ENCODE measurements at regions not wholly inside any gene's neighbourhood (a gene's known extent, or its start where the extent isn't known, plus 50 kb on each side); places are given as distances from the start of the nearest gene placed in this dataset.

GRCh38 chr12:124405151-124405550, 110.3 kb downstream of the RFLNA start:
- no peak for DNase-seq (ENCODE audit: low read depth)
- H3K4me3 ChIP-seq (ENCODE audit: low read depth, low read length), result no peak overlapping the region
- TF ChIP-seq CTCF (IDR thresholded peaks at IDR 0.05; ENCODE audit: control insufficient read depth, extremely low read depth, insufficient read depth), result no peak

- no peak for DNase-seq (ENCODE audit: low read depth)
- no peak overlapping the region for H3K4me3 ChIP-seq (ENCODE audit: low read depth, low read length)
- no peak for TF ChIP-seq CTCF (IDR thresholded peaks at IDR 0.05; ENCODE audit: control insufficient read depth, extremely low read depth, insufficient read depth)
These were observed 109.4 kb downstream of the RFLNA start for GRCh38 chr12:124404162-124404784.

GRCh38 chr12:124403273-124403672, 108.4 kb downstream of the RFLNA start:
- no peak overlapping the region for H3K4me3 ChIP-seq (ENCODE audit: low read depth, low read length)
- TF ChIP-seq CTCF (IDR thresholded peaks at IDR 0.05; ENCODE audit: control insufficient read depth, extremely low read depth, insufficient read depth), result no peak
- DNase-seq (ENCODE audit: low read depth), result no peak

DNA sequence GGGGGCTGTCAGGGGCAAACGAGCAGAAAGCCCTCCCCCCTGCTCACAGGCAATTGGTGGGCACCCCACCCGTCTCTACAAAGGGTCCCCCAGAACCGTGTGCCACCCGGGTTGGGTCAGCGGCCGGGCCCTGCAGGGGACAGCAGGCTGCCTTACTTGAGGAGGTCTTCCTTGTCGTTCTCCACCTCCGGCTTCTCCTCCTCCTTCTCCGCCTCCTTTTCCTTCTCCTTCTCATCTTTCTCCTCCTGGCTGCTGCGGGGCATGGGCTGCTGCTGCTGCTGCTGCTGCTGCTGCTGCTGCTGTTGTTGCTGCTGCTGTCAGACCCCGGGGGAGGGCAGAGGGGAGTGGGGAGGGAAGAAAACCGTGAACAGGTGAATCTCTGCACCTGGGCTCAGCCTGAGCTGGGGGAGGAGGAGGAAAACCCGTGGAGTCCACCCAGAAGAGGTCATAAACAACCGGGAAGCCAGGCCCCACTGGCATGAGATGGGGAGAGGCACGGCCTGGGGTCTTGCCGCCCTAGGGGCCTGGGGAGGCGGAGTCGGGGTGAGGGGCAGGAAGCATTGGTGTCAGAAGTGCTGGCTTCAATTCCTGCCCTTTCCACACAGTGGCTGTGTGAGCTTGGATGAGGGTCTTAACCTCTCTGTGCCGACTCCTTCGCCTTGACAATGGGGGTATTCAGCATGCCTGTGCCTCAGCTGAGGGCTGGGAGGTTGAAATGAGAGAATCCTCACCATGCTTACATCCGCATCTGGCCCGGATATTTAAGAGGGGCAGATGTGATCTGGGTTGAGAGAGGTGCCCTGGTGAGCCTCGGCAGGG, 107.6 kb downstream of the RFLNA start:
- H3K4me3 ChIP-seq (ENCODE audit: low read depth, low read length), result no peak overlapping the region
- no peak for TF ChIP-seq CTCF (IDR thresholded peaks at IDR 0.05; ENCODE audit: control insufficient read depth, extremely low read depth, insufficient read depth)
- DNase-seq (ENCODE audit: low read depth), result no peak

DNA sequence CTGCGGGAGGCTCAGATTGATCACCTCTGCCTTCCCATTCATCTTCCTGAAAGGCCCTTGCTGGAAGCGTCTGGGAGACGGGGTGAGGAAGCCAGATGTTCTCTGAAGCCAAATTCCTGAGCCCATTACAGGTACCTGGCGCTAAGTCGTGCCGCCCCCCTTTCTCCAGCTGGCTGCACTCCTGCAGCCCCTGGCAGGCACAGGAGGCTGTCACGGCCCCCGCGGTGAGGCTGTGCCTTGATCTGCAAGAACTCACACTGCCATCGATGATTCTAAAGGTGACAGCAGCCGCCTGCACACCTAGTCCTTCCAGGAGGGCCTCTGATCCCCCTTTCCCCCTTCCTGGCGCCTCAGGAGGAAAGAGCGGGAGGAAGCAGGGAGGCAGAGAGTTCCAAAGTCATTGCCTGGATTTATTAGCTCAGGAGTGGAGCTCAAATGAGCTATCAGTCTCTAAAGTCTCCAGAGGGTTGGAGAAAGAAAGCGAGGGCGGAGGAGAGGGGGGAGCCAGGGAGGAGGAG, 106.9 kb downstream of the RFLNA start:
- no peak for TF ChIP-seq CTCF (IDR thresholded peaks at IDR 0.05; ENCODE audit: control insufficient read depth, extremely low read depth, insufficient read depth)
- no peak for DNase-seq (ENCODE audit: low read depth)
- no peak overlapping the region for H3K4me3 ChIP-seq (ENCODE audit: low read depth, low read length)

DNA sequence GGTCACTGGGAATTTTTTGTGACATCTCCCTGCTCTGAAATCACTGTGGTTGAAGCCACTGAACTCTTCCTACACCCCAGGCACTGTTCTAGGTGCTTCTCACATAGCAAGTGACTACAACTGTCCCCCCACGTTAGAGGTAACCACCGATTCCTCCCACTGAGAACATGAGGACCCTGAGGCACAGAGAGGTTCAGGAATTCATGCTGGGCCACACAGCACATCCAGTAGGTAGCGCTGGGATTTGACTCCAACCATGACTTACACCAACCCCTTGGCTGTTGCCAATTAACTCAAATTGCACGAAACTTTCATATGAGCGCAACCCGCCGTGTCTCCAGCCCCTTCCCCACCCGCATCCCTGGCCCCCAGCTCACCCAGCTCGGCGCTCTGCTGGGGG, 105.2 kb downstream of the RFLNA start:
- DNase-seq (ENCODE audit: low read depth), result no peak
- no peak for TF ChIP-seq CTCF (IDR thresholded peaks at IDR 0.05; ENCODE audit: control insufficient read depth, extremely low read depth, insufficient read depth)
- H3K4me3 ChIP-seq (ENCODE audit: low read depth, low read length), result no peak overlapping the region

Measured in LNCaP clone FGC (cell line).